GM12878 (cell line): ENCODE measurements at regions not wholly inside any gene's neighbourhood (a gene's known extent, or its start where the extent isn't known, plus 50 kb on each side); places are given as distances from the start of the nearest gene placed in this dataset.

Experiments
- ATAC-seq: fragments of 200-7000 bp; cut with Tn5 transposase; 3 replicates; pipeline ENCODE4 v1.9.1; 2020; ENCODE audit warnings: mild to moderate bottlenecking, moderate library complexity
- BruUV-seq: library from RNA; stranded (reverse); fragments of 400-500 nt; replicated peaks from 2 replicates; lab custom pipeline; 2021; lab: Mats Ljungman, UMichigan
- CTCF ChIA-PET: fragments of 300-600 bp; sonication (Branson Sonifier 250); formaldehyde crosslinking; extraction: SDS; loops from one replicate; lab custom pipeline; 2021; ENCODE audit warnings: inconsistent platforms; lab: Yijun Ruan, JAX
- POLR2A ChIA-PET: fragments of 350-600 bp; formaldehyde crosslinking; extraction: SDS; loops from one replicate; lab custom pipeline; 2021; ENCODE audit warnings: inconsistent platforms; lab: Charles Lee
- RAD21 ChIA-PET: fragments of 300-600 bp; sonication (Branson Sonifier 250); formaldehyde crosslinking; loops from one replicate; lab custom pipeline; 2023; ENCODE audit warnings: antibody characterized with exemption; ENCODE audit not compliant: unreplicated experiment; lab: Charles Lee
- SMC1A ChIA-PET: fragments of 300-600 bp; sonication (Branson Sonifier 250); formaldehyde crosslinking; loops from one replicate; lab custom pipeline; 2023; ENCODE audit not compliant: unreplicated experiment, uncharacterized antibody; lab: Charles Lee
- DNase-seq: peaks from one replicate; pipeline ENCODE4 v3.0.0-alpha.2; 2011; ENCODE audit warnings: low read depth, low spot score
- FAIRE-seq: peaks from 3 replicates; lab custom pipeline; 2011; peaks lifted over from hg19 to GRCh38; lab: Jason Lieb, UNC
- H2AFZ ChIP-seq: 2 replicates; pipeline ENCODE4 v1.6.0; 2011; ENCODE audit warnings: low read depth, low read length, control low read depth; ENCODE audit not compliant: control insufficient read depth
- H3K27ac ChIP-seq: 2 replicates; pipeline ENCODE4 v1.5.1; 2011; ENCODE audit warnings: control low read depth; ENCODE audit not compliant: control insufficient read depth, insufficient read depth
- H3K27me3 ChIP-seq, 2 experiments: replicated peaks in 1 of 2; 2 replicates each; pipeline versions ENCODE4 v1.6.0 to v1.6.1; 2011; ENCODE audit warnings: low read length in 1 of 2; ENCODE audit not compliant: control insufficient read depth in 2 of 2, insufficient read depth in 2 of 2
- H3K36me3 ChIP-seq, 2 experiments: 2 replicates each; pipeline ENCODE4 v1.5.1; 2011; ENCODE audit warnings: low read length in 1 of 2; ENCODE audit not compliant: control insufficient read depth in 2 of 2, insufficient read depth in 2 of 2
- H3K4me1 ChIP-seq: 2 replicates; pipeline ENCODE4 v1.6.1; 2011; ENCODE audit warnings: mild to moderate bottlenecking, low read length, moderate library complexity, mixed read lengths; ENCODE audit not compliant: control insufficient read depth, insufficient read depth
- H3K4me2 ChIP-seq: 2 replicates; pipeline ENCODE4 v1.6.0; 2011; ENCODE audit warnings: control low read depth; ENCODE audit not compliant: control insufficient read depth, insufficient read depth
- H3K4me3 ChIP-seq: fragments of 200-600 bp; sonication (generic); 2 replicates; pipeline ENCODE4 v1.5.1; 2016
- H3K79me2 ChIP-seq: 2 replicates; pipeline ENCODE4 v1.6.0; 2011; ENCODE audit warnings: low read length; ENCODE audit not compliant: control insufficient read depth, insufficient read depth
- H3K9ac ChIP-seq: 2 replicates; pipeline ENCODE4 v1.8.0; 2011; ENCODE audit warnings: low read length, control low read depth, mixed read lengths; ENCODE audit not compliant: control insufficient read depth, insufficient read depth
- H3K9me3 ChIP-seq: replicated peaks from 3 replicates; pipeline ENCODE4 v1.5.1; 2011; ENCODE audit warnings: mild to moderate bottlenecking, low read length; ENCODE audit not compliant: control insufficient read depth, insufficient read depth
- H4K20me1 ChIP-seq: 2 replicates; pipeline ENCODE4 v1.6.0; 2011; ENCODE audit not compliant: control insufficient read depth, insufficient read depth
- EED ChIP-seq: sonication (generic); IDR thresholded peaks from 2 replicates; pipeline ENCODE4 v1.6.1; 2016; ENCODE audit warnings: antibody characterized with exemption, low read depth
- HSF1 ChIP-seq: fragments of 150-350 bp; IDR thresholded peaks from 2 replicates; pipeline ENCODE4 v1.6.1; 2014; ENCODE audit warnings: mild to moderate bottlenecking, low read depth, low read length
- MYB ChIP-seq: fragments of 150-350 bp; IDR thresholded peaks from 2 replicates; pipeline ENCODE4 v1.6.1; 2014; ENCODE audit warnings: mild to moderate bottlenecking, low read depth, low read length, borderline replicate concordance
- NFYA ChIP-seq: IDR thresholded peaks from 2 replicates; pipeline ENCODE4 v1.6.1; 2011; ENCODE audit warnings: low read depth, mild to moderate bottlenecking, low read length, improper control_type of control experiment, borderline replicate concordance
- RB1 ChIP-seq: fragments of 450-650 bp; formaldehyde crosslinking; IDR thresholded peaks from 2 replicates; pipeline ENCODE4 v1.6.1; 2017; ENCODE audit warnings: mild to moderate bottlenecking, borderline replicate concordance
- SRF ChIP-seq, 2 experiments: IDR thresholded peaks; 2 replicates each; pipeline ENCODE4 v1.6.1; 2011; ENCODE audit warnings: low read depth in 2 of 2, low read length in 2 of 2, mild to moderate bottlenecking in 1 of 2, moderate library complexity in 1 of 2
- USF2 ChIP-seq: IDR thresholded peaks from 2 replicates; pipeline ENCODE4 v1.6.1; 2011; ENCODE audit warnings: low read depth, low read length, improper control_type of control experiment, borderline replicate concordance
- WGBS: methylation state at CpG from one replicate; pipeline ENCODE4 v1.1.6; 2016; ENCODE audit warnings: low lambda C conversion rate; ENCODE audit not compliant: insufficient replicate concordance, insufficient coverage; ENCODE audit errors: missing lambda C conversion rate; 5-methylcytosine and 5-hydroxymethylcytosine counted together
- in situ Hi-C: fragments of 300-500 bp; cut with MboI; formaldehyde crosslinking; loops from 9 replicates; pipeline ENCODE4 v1.14.3; 2018; ENCODE audit warnings: mixed read lengths
- intact Hi-C: fragments of 100-400 bp; cut with micrococcal nuclease; formaldehyde crosslinking; loops from one replicate; pipeline ENCODE4 v1.14.2; 2022; ENCODE audit not compliant: unreplicated experiment

- TF ChIP-seq RB1: no peak
- no peak for TF ChIP-seq NFYA
Observed at GRCh38 chr13:107113387-107113786, 545.5 kb upstream of the ARGLU1 start (continued).

GRCh38 chr13:107111248-107111647 lies 543.3 kb upstream of the ARGLU1 start:
- no peak overlapping the region for H3K4me2 ChIP-seq
- 94% methylated on average over 1 of the region's 1 CpG for WGBS
- no peak overlapping the region for H3K4me3 ChIP-seq
- no peak overlapping the region for H3K27ac ChIP-seq
- H3K36me3 ChIP-seq: no peaks in the 10 kb centered on the region
- no peak for ATAC-seq
- no peaks in the 10 kb centered on the region for H3K4me1 ChIP-seq
- H3K9ac ChIP-seq: no peak overlapping the region
- ChIA-PET SMC1A (no interaction called here), CTCF (no interaction called here), RAD21 (no interaction called here), POLR2A (no interaction called here)
- no peaks in the 10 kb centered on the region for H3K27me3 ChIP-seq
- no peak for DNase-seq
- H3K79me2 ChIP-seq: no peaks in the 10 kb centered on the region
- no peak for TF ChIP-seq USF2
- in situ Hi-C loops: no loop called here
- FAIRE-seq: no peak
- BruUV-seq: no TSS peak
- intact Hi-C loops: no loop called here
- no peak overlapping the region for H2AFZ ChIP-seq
- no peaks in the 10 kb centered on the region for H4K20me1 ChIP-seq
- H3K9me3 ChIP-seq: no peaks in the 10 kb centered on the region

GRCh38 chr13:107104631-107105030 lies 536.7 kb upstream of the ARGLU1 start:
- WGBS: 0% methylated on average over 2 of the region's 2 CpGs
- no peak for DNase-seq
- ATAC-seq: no peak
- Histone ChIP-seq H3K4me2 (no peak overlapping the region), H3K9ac (no peak overlapping the region), H3K36me3 (no peaks in the 10 kb centered on the region), H3K79me2 (no peaks in the 10 kb centered on the region), H3K27me3 (no peaks in the 10 kb centered on the region), H3K9me3 (no peaks in the 10 kb centered on the region), H3K4me1 (no peaks in the 10 kb centered on the region), H3K4me3 (no peak overlapping the region), H4K20me1 (no peaks in the 10 kb centered on the region), H3K27ac (no peak overlapping the region), H2AFZ (no peak overlapping the region)
- FAIRE-seq: no peak
- ChIA-PET CTCF (no interaction called here), RAD21 (no interaction called here), POLR2A (no interaction called here), SMC1A (interaction anchor here (0.6 kb wide), 1 partner anchor 80 kb away, joined by 4 read pairs; no protein-coding TSS in a partner anchor)
- no TSS peak for BruUV-seq
- TF ChIP-seq SRF (IDR thresholded peaks at IDR 0.05; ENCODE audit: low read depth in 2 of 2, low read length in 2 of 2): no peak
- TF ChIP-seq EED: no peak
- TF ChIP-seq HSF1: no peak
- TF ChIP-seq MYB: no peak
- in situ Hi-C loops (no loop called here), intact Hi-C loops (no loop called here)
